Ectodermal cell (in vitro differentiated cells): ENCODE measurements at regions not wholly inside any gene's neighbourhood (a gene's known extent, or its start where the extent isn't known, plus 50 kb on each side); places are given as distances from the start of the nearest gene placed in this dataset.

Experiments
- H3K27ac ChIP-seq: 2 replicates; pipeline ENCODE4 v1.7.0; 2013; ENCODE audit warnings: mild to moderate bottlenecking, low read depth, low read length; ENCODE audit not compliant: insufficient read depth, poor library complexity, severe bottlenecking
- H3K27me3 ChIP-seq: 2 replicates; pipeline ENCODE4 v1.7.0; 2013; ENCODE audit warnings: mild to moderate bottlenecking, low read length; ENCODE audit not compliant: insufficient read depth, control insufficient read depth, poor library complexity, severe bottlenecking
- H3K36me3 ChIP-seq: one replicate; pipeline ENCODE4 v1.7.0; 2013; ENCODE audit warnings: low read length; ENCODE audit not compliant: control insufficient read depth, insufficient read depth
- H3K4me1 ChIP-seq: one replicate; pipeline ENCODE4 v1.7.0; 2013; ENCODE audit warnings: low read length; ENCODE audit not compliant: control insufficient read depth, insufficient read depth
- H3K4me3 ChIP-seq: 2 replicates; pipeline ENCODE4 v1.7.0; 2013; ENCODE audit warnings: low read depth, low read length, control low read depth; ENCODE audit not compliant: insufficient read depth
- H3K9me3 ChIP-seq: 2 replicates; pipeline ENCODE4 v1.7.0; 2013; ENCODE audit warnings: mild to moderate bottlenecking, low read length, moderate library complexity; ENCODE audit not compliant: control insufficient read depth
- WGBS, 2 experiments: methylation state at CpG; one replicate each; pipeline ENCODE4 v1.1.7; 2013; ENCODE audit warnings: missing lambda C conversion rate in 2 of 2; 5-methylcytosine and 5-hydroxymethylcytosine counted together

- WGBS, 2 experiments, result 27 to 59% methylated on average over 2 to 3 of the region's 3 CpGs
- Histone ChIP-seq H3K4me1 (no peaks in the 10 kb centered on the region), H3K9me3 (no peaks in the 10 kb centered on the region), H3K36me3 (no peaks in the 10 kb centered on the region), H3K27ac (no peak overlapping the region), H3K4me3 (no peak overlapping the region), H3K27me3 (no peaks in the 10 kb centered on the region)
Observed at GRCh38 chr4:124334119-124334518, 378.4 kb downstream of the ANKRD50 start.

GRCh38 chr4:124337874-124338273, 374.7 kb downstream of the ANKRD50 start:
- 95% methylated on average over 3 of the region's 3 CpGs for WGBS, 2 experiments
- H3K9me3 ChIP-seq, result no peaks in the 10 kb centered on the region

GRCh38 chr4:124343661-124344171, 368.8 kb downstream of the ANKRD50 start:
- Histone ChIP-seq H3K4me1 (no peaks in the 10 kb centered on the region), H3K9me3 (no peaks in the 10 kb centered on the region), H3K36me3 (no peaks in the 10 kb centered on the region), H3K27me3 (no peaks in the 10 kb centered on the region), H3K27ac (no peak overlapping the region), H3K4me3 (no peak overlapping the region)
- 75 to 89% methylated on average over 3 of the region's 3 CpGs for WGBS, 2 experiments

More at GRCh38 chr4:124337874-124338273, 374.7 kb downstream of the ANKRD50 start:
- no peak overlapping the region for H3K27ac ChIP-seq
- no peak overlapping the region for H3K4me3 ChIP-seq
- no peaks in the 10 kb centered on the region for H3K4me1 ChIP-seq
- no peaks in the 10 kb centered on the region for H3K36me3 ChIP-seq
- H3K27me3 ChIP-seq, result no peaks in the 10 kb centered on the region

GRCh38 chr4:124372916-124373315, 339.6 kb downstream of the ANKRD50 start:
- H3K4me1 ChIP-seq, result no peaks in the 10 kb centered on the region
- 94 to 95% methylated on average over 3 of the region's 3 CpGs for WGBS, 2 experiments
- no peak overlapping the region for H3K4me3 ChIP-seq
- no peaks in the 10 kb centered on the region for H3K36me3 ChIP-seq
- no peaks in the 10 kb centered on the region for H3K9me3 ChIP-seq
- no peaks in the 10 kb centered on the region for H3K27me3 ChIP-seq
- no peak overlapping the region for H3K27ac ChIP-seq

GRCh38 chr4:124386163-124386562, 326.4 kb downstream of the ANKRD50 start:
- Histone ChIP-seq H3K27ac (no peak overlapping the region), H3K27me3 (no peaks in the 10 kb centered on the region), H3K4me3 (no peak overlapping the region), H3K36me3 (no peaks in the 10 kb centered on the region), H3K9me3 (no peaks in the 10 kb centered on the region), H3K4me1 (no peaks in the 10 kb centered on the region)
- 90 to 93% methylated on average over 2 to 3 of the region's 4 CpGs for WGBS, 2 experiments

DNA sequence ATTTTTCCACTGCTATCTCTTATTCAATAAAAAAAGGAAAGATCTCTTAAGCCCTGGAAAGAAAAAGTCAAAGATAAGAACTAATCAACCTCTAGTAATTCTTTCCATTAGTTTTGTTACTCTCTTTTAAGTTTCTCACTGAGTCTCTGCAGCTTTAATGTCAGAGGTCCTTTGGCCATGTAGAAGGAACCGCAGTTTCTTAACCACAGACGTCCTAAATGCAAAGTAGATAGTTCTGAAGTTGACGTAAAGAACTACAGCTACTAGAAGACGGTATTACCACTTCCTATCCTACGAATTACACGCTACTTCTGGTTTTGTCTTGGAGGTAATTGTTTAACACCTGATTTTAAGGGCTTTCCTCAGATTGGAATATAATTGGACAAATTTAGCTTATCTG, 325.9 kb downstream of the ANKRD50 start:
- Histone ChIP-seq H3K27me3 (no peaks in the 10 kb centered on the region), H3K27ac (no peak overlapping the region), H3K4me3 (no peak overlapping the region), H3K36me3 (no peaks in the 10 kb centered on the region), H3K4me1 (no peaks in the 10 kb centered on the region), H3K9me3 (no peaks in the 10 kb centered on the region)
- WGBS, 2 experiments, result 93 to 97% methylated on average over 4 to 6 of the region's 6 CpGs

- WGBS, 2 experiments, result 89% methylated on average over 1 of the region's 1 CpG; no CpG with 5 or more reads in 1 of the 2 experiments
- H3K27me3 ChIP-seq, result no peaks in the 10 kb centered on the region
- no peak overlapping the region for H3K4me3 ChIP-seq
- H3K9me3 ChIP-seq, result no peaks in the 10 kb centered on the region
- no peaks in the 10 kb centered on the region for H3K4me1 ChIP-seq
- H3K27ac ChIP-seq, result no peak overlapping the region
- no peaks in the 10 kb centered on the region for H3K36me3 ChIP-seq
Observed at GRCh38 chr4:124389591-124389990, 322.9 kb downstream of the ANKRD50 start.

DNA sequence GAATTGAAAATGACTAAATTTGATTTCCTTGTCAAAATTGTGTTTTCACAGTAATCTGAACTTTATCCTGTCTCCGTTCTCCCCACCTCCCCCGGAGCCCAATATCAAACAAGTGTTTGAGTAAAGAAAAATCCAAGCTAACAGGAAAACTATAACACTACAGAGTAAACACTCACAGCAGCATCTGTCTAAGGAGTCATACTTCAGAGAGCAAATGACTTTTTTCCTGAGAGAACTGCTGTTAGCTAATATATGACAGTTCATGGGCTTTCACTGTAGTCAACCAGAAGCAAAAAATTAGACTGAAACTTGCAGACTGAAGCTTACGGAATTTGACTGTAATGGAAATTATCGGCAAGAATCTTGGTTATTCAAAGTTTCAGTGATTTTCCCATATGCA, 321.7 kb downstream of the ANKRD50 start:
- no peak overlapping the region for H3K4me3 ChIP-seq
- no peaks in the 10 kb centered on the region for H3K36me3 ChIP-seq
- no peaks in the 10 kb centered on the region for H3K9me3 ChIP-seq
- no peaks in the 10 kb centered on the region for H3K27me3 ChIP-seq
- 96 to 97% methylated on average over 4 of the region's 4 CpGs for WGBS, 2 experiments
- no peak overlapping the region for H3K27ac ChIP-seq
- H3K4me1 ChIP-seq, result no peaks in the 10 kb centered on the region

GRCh38 chr4:124396333-124396732, 316.2 kb downstream of the ANKRD50 start:
- Histone ChIP-seq H3K27me3 (no peaks in the 10 kb centered on the region), H3K9me3 (no peaks in the 10 kb centered on the region), H3K27ac (no peak overlapping the region), H3K36me3 (no peaks in the 10 kb centered on the region), H3K4me3 (no peak overlapping the region), H3K4me1 (no peaks in the 10 kb centered on the region)
- 100% methylated on average over 2 of the region's 3 CpGs; no CpG with 5 or more reads in 1 of the 2 experiments for WGBS, 2 experiments

DNA sequence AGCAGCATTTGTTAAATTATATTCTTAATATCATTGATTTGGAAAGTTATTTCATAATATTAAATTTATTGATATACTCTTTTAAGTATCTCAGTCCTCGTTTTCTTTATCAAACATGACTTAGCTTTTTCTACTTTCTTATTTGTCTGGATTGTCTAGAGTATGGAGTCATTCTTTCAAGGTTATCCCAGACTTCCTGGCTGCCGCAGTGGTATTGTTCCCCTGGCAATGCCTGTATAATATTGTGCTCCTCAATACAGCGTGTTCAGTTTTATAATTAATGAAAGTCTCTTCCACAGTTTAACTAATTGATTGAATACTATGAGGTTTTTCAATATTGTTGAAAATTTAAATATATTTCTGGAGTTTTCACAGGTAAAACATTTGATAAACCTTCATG, 310.9 kb downstream of the ANKRD50 start:
- Histone ChIP-seq H3K9me3 (no peaks in the 10 kb centered on the region), H3K27me3 (no peaks in the 10 kb centered on the region), H3K4me3 (no peak overlapping the region), H3K27ac (no peak overlapping the region), H3K4me1 (no peaks in the 10 kb centered on the region), H3K36me3 (no peaks in the 10 kb centered on the region)
- 92 to 100% methylated on average over 1 to 2 of the region's 3 CpGs for WGBS, 2 experiments

GRCh38 chr4:124409044-124409443, 303.5 kb downstream of the ANKRD50 start:
- no peaks in the 10 kb centered on the region for H3K9me3 ChIP-seq
- H3K27me3 ChIP-seq, result no peaks in the 10 kb centered on the region
- no peaks in the 10 kb centered on the region for H3K4me1 ChIP-seq
- no peak overlapping the region for H3K4me3 ChIP-seq
- no peak overlapping the region for H3K27ac ChIP-seq
- no peaks in the 10 kb centered on the region for H3K36me3 ChIP-seq
- WGBS, 2 experiments, result 88 to 96% methylated on average over 3 of the region's 4 CpGs
